A673 (cell line): ENCODE measurements at regions not wholly inside any gene's neighbourhood (a gene's known extent, or its start where the extent isn't known, plus 50 kb on each side); places are given as distances from the start of the nearest gene placed in this dataset.

ENCODE experiments used
- CTCF ChIP-seq: fragments of 300-800, 200-600 bp; sonication (generic); conservative IDR thresholded peaks from 2 replicates; pipeline ENCODE4 v1.5.1; 2017; ENCODE audit warnings: low read depth, mild to moderate bottlenecking, antibody characterized with exemption, low read length, moderate library complexity, mixed read lengths
- EZH2 ChIP-seq: fragments of 200-600 bp; sonication (generic); IDR thresholded peaks from 2 replicates; pipeline ENCODE4 v1.6.1; 2017; ENCODE audit warnings: borderline replicate concordance, low read depth, mild to moderate bottlenecking, mixed read lengths, antibody characterized with exemption, low read length; ENCODE audit not compliant: poor library complexity, severe bottlenecking

DNA sequence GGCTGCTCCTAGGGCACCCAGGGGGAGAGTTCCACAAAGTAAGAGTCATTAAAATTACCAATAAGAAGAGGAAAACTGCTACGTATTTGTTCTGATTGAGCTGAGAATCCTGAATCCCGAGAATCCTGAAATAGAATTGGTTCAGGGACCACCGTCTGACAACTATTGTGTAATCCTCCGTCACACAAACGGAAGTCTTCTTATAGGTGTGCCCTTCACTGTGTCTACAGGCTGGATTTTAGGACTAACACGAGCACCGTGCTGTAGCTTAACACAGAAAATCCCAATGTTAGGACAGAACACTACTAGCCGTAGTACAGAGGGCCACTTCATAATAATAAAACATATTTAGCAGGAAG is 50.6 kb upstream of the RNF182 start:
- TF ChIP-seq CTCF (no peak), EZH2 (no peak)
